HEK293 (cell line): ENCODE measurements at regions not wholly inside any gene's neighbourhood (a gene's known extent, or its start where the extent isn't known, plus 50 kb on each side); places are given as distances from the start of the nearest gene placed in this dataset.

Experiments used
- CTCF ChIA-PET: fragments of 350-600 bp; formaldehyde crosslinking; extraction: SDS; loops from one replicate; lab custom pipeline; 2021; ENCODE audit warnings: antibody characterized with exemption; lab: Yijun Ruan, JAX
- POLR2A ChIA-PET: fragments of 300-600 bp; formaldehyde crosslinking; extraction: SDS; loops from one replicate; lab custom pipeline; 2020; ENCODE audit warnings: antibody characterized with exemption, inconsistent platforms; lab: Yijun Ruan, JAX
- H3K27ac ChIP-seq: fragments of 200-500 bp; sonication (Bioruptor generic); 2 replicates; pipeline ENCODE4 v1.5.1; 2014; ENCODE audit warnings: low read depth, low read length, control low read depth, inconsistent platforms; ENCODE audit errors: extremely low read depth
- H3K36me3 ChIP-seq, 2 experiments: fragments of 200-500 bp in 1 of 2; sonication (Bioruptor generic) in 1 of 2; 1 replicate in 1 of 2; 2 replicates in 1 of 2; pipeline ENCODE4 v1.5.1; 2014 to 2017; ENCODE audit warnings: inconsistent platforms in 2 of 2, low read length in 2 of 2; ENCODE audit not compliant: control insufficient read depth in 2 of 2, insufficient read depth in 1 of 2
- H3K4me1 ChIP-seq: fragments of 200-500 bp; sonication (Bioruptor generic); 2 replicates; pipeline ENCODE4 v1.5.1; 2014; ENCODE audit warnings: mild to moderate bottlenecking, low read length, inconsistent platforms; ENCODE audit not compliant: control insufficient read depth, insufficient read depth
- H3K4me3 ChIP-seq: 2 replicates; pipeline ENCODE4 v1.5.1; 2011; ENCODE audit warnings: low read depth, mild to moderate bottlenecking, control low read depth, low read length, moderate library complexity
- H3K9me3 ChIP-seq: fragments of 200-500 bp; sonication (Bioruptor generic); 2 replicates; pipeline ENCODE4 v1.5.1; 2014; ENCODE audit warnings: low read depth, low read length, inconsistent platforms; ENCODE audit not compliant: control insufficient read depth, insufficient read depth
- BCL11A ChIP-seq: fragments of 450-650 bp; formaldehyde crosslinking; IDR thresholded peaks from 2 replicates; pipeline ENCODE4 v1.5.1; 2016; ENCODE audit warnings: low read depth, missing biosample characterization, missing genetic modification characterization
- FEZF1 ChIP-seq: fragments of 450-650 bp; formaldehyde crosslinking; IDR thresholded peaks from 2 replicates; pipeline ENCODE4 v1.5.1; 2016; ENCODE audit warnings: missing biosample characterization, missing genetic modification characterization
- IKZF3 ChIP-seq: fragments of 450-650 bp; IDR thresholded peaks from 2 replicates; pipeline ENCODE4 v1.5.0; 2018; ENCODE audit warnings: missing biosample characterization, mild to moderate bottlenecking, missing genetic modification characterization, moderate library complexity
- MYNN ChIP-seq: fragments of 450-650 bp; formaldehyde crosslinking; IDR thresholded peaks from 2 replicates; pipeline ENCODE4 v1.5.1; 2016; ENCODE audit warnings: missing biosample characterization, missing genetic modification characterization, borderline replicate concordance
- WT1 ChIP-seq: fragments of 450-650 bp; formaldehyde crosslinking; IDR thresholded peaks from 2 replicates; pipeline ENCODE4 v1.5.1; 2016; ENCODE audit warnings: missing biosample characterization, missing genetic modification characterization
- ZBTB48 ChIP-seq: fragments of 450-650 bp; formaldehyde crosslinking; IDR thresholded peaks from 2 replicates; pipeline ENCODE4 v1.5.1; 2016; ENCODE audit warnings: missing biosample characterization, missing genetic modification characterization
- ZNF132 ChIP-seq: fragments of 450-650 bp; formaldehyde crosslinking; IDR thresholded peaks from 2 replicates; pipeline ENCODE4 v1.5.1; 2017; ENCODE audit warnings: missing biosample characterization, missing genetic modification characterization, borderline replicate concordance
- ZNF155 ChIP-seq: fragments of 450-650 bp; formaldehyde crosslinking; IDR thresholded peaks from 2 replicates; pipeline ENCODE4 v1.5.1; 2016; ENCODE audit warnings: missing biosample characterization, missing genetic modification characterization
- ZNF23 ChIP-seq: fragments of 450-650 bp; formaldehyde crosslinking; IDR thresholded peaks from 2 replicates; pipeline ENCODE4 v1.5.1; 2016; ENCODE audit warnings: missing biosample characterization, missing genetic modification characterization, borderline replicate concordance
- ZNF391 ChIP-seq: fragments of 450-650 bp; formaldehyde crosslinking; IDR thresholded peaks from 2 replicates; pipeline ENCODE4 v1.5.1; 2016; ENCODE audit warnings: low read depth, missing biosample characterization, missing genetic modification characterization, borderline replicate concordance
- ZNF426 ChIP-seq: fragments of 450-650 bp; formaldehyde crosslinking; IDR thresholded peaks from 2 replicates; pipeline ENCODE4 v1.5.1; 2017; ENCODE audit warnings: missing biosample characterization, missing genetic modification characterization, mild to moderate bottlenecking, inconsistent platforms, moderate library complexity
- ZNF510 ChIP-seq: fragments of 450-650 bp; formaldehyde crosslinking; IDR thresholded peaks from 2 replicates; pipeline ENCODE4 v1.5.1; 2018; ENCODE audit warnings: mild to moderate bottlenecking, missing genetic modification characterization, missing biosample characterization; ENCODE audit not compliant: insufficient replicate concordance
- ZNF521 ChIP-seq: fragments of 450-650 bp; formaldehyde crosslinking; IDR thresholded peaks from 2 replicates; pipeline ENCODE4 v1.5.1; 2017; ENCODE audit warnings: missing biosample characterization, mild to moderate bottlenecking, missing genetic modification characterization
- ZNF571 ChIP-seq: fragments of 450-650 bp; formaldehyde crosslinking; IDR thresholded peaks from 2 replicates; pipeline ENCODE4 v1.5.0; 2017; ENCODE audit warnings: missing biosample characterization, missing genetic modification characterization
- ZNF596 ChIP-seq: fragments of 450-650 bp; IDR thresholded peaks from 2 replicates; pipeline ENCODE4 v1.5.0; 2018; ENCODE audit warnings: missing biosample characterization, mild to moderate bottlenecking, missing genetic modification characterization, moderate library complexity
- ZNF621 ChIP-seq: fragments of 450-650 bp; formaldehyde crosslinking; IDR thresholded peaks from 2 replicates; pipeline ENCODE4 v1.5.1; 2017; ENCODE audit warnings: missing biosample characterization, missing genetic modification characterization
- ZNF664 ChIP-seq: fragments of 450-650 bp; formaldehyde crosslinking; IDR thresholded peaks from 2 replicates; pipeline ENCODE4 v1.5.1; 2016; ENCODE audit warnings: missing biosample characterization, missing genetic modification characterization
- ZNF792 ChIP-seq: fragments of 450-650 bp; formaldehyde crosslinking; IDR thresholded peaks from 2 replicates; pipeline ENCODE4 v1.5.1; 2016; ENCODE audit warnings: missing biosample characterization, missing genetic modification characterization
- ZNF830 ChIP-seq: fragments of 450-650 bp; IDR thresholded peaks from 2 replicates; pipeline ENCODE4 v1.5.0; 2018; ENCODE audit warnings: missing biosample characterization, missing genetic modification characterization, low read depth, mild to moderate bottlenecking, moderate library complexity
- ZNF837 ChIP-seq: fragments of 450-650 bp; formaldehyde crosslinking; IDR thresholded peaks from 2 replicates; pipeline ENCODE4 v1.5.1; 2016; ENCODE audit warnings: missing biosample characterization, missing genetic modification characterization
- ZXDB ChIP-seq: fragments of 450-650 bp; formaldehyde crosslinking; IDR thresholded peaks from 2 replicates; pipeline ENCODE4 v1.5.1; 2016; ENCODE audit warnings: missing biosample characterization, missing genetic modification characterization
- TF ChIP-seq, protein P1 (sequence below): fragments of 450-650 bp; IDR thresholded peaks from 2 replicates; pipeline ENCODE4 v1.5.1; 2018; ENCODE audit warnings: missing biosample characterization, missing genetic modification characterization
- TF ChIP-seq, protein P2 (sequence below): fragments of 450-650 bp; formaldehyde crosslinking; IDR thresholded peaks from 2 replicates; pipeline ENCODE4 v1.5.1; 2016; ENCODE audit warnings: missing biosample characterization, missing genetic modification characterization
- TF ChIP-seq, protein P3 (sequence below): fragments of 450-650 bp; formaldehyde crosslinking; optimal IDR thresholded peaks from 2 replicates; pipeline ENCODE3; 2016; ENCODE audit warnings: missing biosample characterization, mild to moderate bottlenecking, missing genetic modification characterization
- TF ChIP-seq, protein P4 (sequence below): fragments of 450-650 bp; IDR thresholded peaks from 2 replicates; pipeline ENCODE4 v1.5.1; 2018; ENCODE audit warnings: missing biosample characterization, mild to moderate bottlenecking, missing genetic modification characterization

DNA sequence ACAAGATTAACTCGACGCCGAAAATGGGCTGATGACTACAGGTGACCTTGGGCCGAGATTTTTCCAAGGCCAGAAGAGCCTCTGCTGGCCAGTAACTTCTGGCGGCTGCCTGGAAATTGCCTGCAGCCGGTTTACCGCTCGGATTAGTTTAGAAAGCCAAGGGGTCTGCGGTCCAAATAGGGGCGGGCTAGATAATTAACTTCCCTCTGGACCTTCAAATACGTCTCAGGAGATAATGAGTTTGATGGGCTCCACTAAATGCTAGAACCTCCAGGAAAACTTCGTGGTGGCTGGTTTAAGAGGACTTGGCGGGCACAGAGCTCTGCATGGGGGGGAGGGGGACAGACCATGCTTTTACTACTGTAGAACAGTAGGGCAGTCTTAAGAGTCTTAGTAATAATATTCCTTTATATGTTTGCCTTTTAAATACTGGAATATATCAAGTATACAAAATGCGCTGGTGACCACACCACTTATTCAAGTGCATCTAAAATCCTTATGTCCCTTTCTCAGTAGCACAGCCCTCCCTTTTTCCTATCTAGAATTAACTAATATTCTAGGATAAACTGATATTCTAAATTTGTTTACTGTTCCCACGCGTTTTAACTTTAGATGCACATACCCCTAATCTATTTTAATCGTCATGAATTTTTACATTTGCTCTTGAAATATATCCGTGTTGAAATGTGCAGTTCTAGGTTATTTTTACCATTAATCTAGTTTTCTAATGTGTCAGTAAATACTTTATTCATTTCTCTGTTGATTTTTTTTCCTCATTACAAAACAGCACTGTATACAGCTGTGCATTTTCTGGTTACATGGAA, 107.5 kb upstream of the PRSS16 start:
- Histone ChIP-seq H3K4me1 (no peaks in the 10 kb centered on the region), H3K4me3 (no peak overlapping the region), H3K27ac (no peak overlapping the region), H3K36me3 (no peaks in the 10 kb centered on the region; a peak in 1 of 3 replicates), H3K9me3 (no peaks in the 10 kb centered on the region)
- TF ChIP-seq ZNF23 (tag by site-specific recombination): no peak
- ChIA-PET CTCF (no interaction called here), POLR2A (interaction anchor here (0.6 kb wide), 1 partner anchor 11 kb away, joined by 3 read pairs; no protein-coding TSS in a partner anchor)

DNA sequence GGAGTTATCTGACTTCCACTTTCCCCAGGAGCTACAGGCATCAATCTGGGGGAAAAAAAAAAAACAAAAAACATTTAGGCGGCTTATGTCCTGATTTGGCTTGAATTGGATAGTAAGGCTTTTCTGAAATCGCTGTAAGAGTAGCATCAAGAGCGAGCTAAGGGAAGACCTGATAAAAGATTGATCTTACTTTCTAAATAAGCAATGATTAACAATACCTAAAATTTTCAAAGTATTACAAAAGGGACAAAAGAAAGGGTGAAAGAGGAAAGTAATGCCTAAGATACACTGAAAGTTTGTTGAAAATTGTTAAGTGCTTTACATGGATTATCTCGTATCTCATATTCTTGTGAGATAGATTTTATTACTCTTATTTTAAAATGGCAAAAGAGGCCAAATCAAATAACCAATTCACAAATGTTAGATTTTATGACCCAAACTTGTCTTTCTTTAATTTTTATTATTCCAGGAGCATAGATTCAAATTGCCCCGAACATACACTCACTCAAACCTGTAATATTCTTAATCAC, 106.4 kb upstream of the PRSS16 start:
- ChIA-PET POLR2A (interaction anchor here (0.6 kb wide), 1 partner anchor 10 kb away, joined by 3 read pairs; no protein-coding TSS in a partner anchor), CTCF (no interaction called here)
- no peaks in the 10 kb centered on the region; a peak in 1 of 3 replicates for H3K36me3 ChIP-seq
- H3K9me3 ChIP-seq: no peaks in the 10 kb centered on the region
- H3K4me3 ChIP-seq: no peak overlapping the region
- no peak overlapping the region for H3K27ac ChIP-seq
- no peak for TF ChIP-seq ZNF510 (tag by site-specific recombination)
- TF ChIP-seq, protein P1, sequence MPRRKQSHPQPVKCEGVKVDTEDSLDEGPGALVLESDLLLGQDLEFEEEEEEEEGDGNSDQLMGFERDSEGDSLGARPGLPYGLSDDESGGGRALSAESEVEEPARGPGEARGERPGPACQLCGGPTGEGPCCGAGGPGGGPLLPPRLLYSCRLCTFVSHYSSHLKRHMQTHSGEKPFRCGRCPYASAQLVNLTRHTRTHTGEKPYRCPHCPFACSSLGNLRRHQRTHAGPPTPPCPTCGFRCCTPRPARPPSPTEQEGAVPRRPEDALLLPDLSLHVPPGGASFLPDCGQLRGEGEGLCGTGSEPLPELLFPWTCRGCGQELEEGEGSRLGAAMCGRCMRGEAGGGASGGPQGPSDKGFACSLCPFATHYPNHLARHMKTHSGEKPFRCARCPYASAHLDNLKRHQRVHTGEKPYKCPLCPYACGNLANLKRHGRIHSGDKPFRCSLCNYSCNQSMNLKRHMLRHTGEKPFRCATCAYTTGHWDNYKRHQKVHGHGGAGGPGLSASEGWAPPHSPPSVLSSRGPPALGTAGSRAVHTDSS (tag by site-specific recombination): no peak
- TF ChIP-seq ZXDB (tag by site-specific recombination): no peak
- TF ChIP-seq MYNN: no peak
- no peak for TF ChIP-seq FEZF1 (tag by site-specific recombination)
- no peak for TF ChIP-seq ZNF132
- no peak for TF ChIP-seq ZNF155 (tag by site-specific recombination)
- TF ChIP-seq ZNF837 (tag by site-specific recombination): no peak
- no peak for TF ChIP-seq ZNF521 (tag by site-specific recombination)
- TF ChIP-seq ZNF830: no peak
- no peaks in the 10 kb centered on the region for H3K4me1 ChIP-seq

DNA sequence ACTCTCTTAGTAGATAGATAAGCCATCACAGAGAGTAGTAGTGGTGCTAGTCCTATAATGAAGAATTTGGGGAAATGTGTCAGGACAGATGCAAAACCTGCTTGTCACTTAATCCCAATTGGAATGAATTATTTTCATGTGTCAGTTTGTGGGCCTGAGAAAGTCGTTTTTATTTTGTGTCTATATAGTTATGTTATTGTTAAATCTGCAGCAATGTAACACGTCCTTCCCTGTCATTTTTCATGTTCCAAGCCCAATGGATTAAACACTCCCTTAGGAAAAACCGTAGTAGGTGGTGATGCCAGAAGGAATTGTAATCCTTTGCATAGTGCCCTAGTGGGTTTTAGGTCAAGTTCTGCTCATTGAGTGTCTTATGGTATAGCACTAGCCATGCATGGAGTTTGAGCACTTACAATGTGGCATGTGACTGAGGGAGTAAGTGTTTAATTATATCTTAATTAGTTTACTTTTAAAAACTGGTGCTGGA, 105.9 kb upstream of the PRSS16 start:
- H3K4me3 ChIP-seq: no peak overlapping the region
- H3K4me1 ChIP-seq: no peaks in the 10 kb centered on the region
- POLR2A ChIA-PET: no interaction called here
- CTCF ChIA-PET: no interaction called here
- no peak for TF ChIP-seq ZNF571
- TF ChIP-seq, protein P2, sequence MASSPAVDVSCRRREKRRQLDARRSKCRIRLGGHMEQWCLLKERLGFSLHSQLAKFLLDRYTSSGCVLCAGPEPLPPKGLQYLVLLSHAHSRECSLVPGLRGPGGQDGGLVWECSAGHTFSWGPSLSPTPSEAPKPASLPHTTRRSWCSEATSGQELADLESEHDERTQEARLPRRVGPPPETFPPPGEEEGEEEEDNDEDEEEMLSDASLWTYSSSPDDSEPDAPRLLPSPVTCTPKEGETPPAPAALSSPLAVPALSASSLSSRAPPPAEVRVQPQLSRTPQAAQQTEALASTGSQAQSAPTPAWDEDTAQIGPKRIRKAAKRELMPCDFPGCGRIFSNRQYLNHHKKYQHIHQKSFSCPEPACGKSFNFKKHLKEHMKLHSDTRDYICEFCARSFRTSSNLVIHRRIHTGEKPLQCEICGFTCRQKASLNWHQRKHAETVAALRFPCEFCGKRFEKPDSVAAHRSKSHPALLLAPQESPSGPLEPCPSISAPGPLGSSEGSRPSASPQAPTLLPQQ (tag by site-specific recombination): no peak
- no peak for TF ChIP-seq ZNF664 (tag by site-specific recombination)
- no peak for TF ChIP-seq BCL11A (tag by site-specific recombination)
- no peak for TF ChIP-seq ZNF792 (tag by site-specific recombination)
- TF ChIP-seq IKZF3 (tag by site-specific recombination): 0 out of 2 replicates have a peak, but pooled peaks have one; percentile 28
- TF ChIP-seq, protein P3, sequence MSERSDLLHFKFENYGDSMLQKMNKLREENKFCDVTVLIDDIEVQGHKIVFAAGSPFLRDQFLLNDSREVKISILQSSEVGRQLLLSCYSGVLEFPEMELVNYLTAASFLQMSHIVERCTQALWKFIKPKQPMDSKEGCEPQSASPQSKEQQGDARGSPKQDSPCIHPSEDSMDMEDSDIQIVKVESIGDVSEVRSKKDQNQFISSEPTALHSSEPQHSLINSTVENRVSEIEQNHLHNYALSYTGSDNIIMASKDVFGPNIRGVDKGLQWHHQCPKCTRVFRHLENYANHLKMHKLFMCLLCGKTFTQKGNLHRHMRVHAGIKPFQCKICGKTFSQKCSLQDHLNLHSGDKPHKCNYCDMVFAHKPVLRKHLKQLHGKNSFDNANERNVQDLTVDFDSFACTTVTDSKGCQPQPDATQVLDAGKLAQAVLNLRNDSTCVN (tag by site-specific recombination): no peak
- TF ChIP-seq, protein P4, sequence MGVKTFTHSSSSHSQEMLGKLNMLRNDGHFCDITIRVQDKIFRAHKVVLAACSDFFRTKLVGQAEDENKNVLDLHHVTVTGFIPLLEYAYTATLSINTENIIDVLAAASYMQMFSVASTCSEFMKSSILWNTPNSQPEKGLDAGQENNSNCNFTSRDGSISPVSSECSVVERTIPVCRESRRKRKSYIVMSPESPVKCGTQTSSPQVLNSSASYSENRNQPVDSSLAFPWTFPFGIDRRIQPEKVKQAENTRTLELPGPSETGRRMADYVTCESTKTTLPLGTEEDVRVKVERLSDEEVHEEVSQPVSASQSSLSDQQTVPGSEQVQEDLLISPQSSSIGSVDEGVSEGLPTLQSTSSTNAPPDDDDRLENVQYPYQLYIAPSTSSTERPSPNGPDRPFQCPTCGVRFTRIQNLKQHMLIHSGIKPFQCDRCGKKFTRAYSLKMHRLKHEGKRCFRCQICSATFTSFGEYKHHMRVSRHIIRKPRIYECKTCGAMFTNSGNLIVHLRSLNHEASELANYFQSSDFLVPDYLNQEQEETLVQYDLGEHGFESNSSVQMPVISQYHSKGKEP (tag by site-specific recombination): peak; percentile 50
- TF ChIP-seq ZNF596 (tag by site-specific recombination): no peak
- TF ChIP-seq ZNF621 (tag by site-specific recombination): no peak
- no peak for TF ChIP-seq ZNF391 (tag by site-specific recombination)
- peak; percentile 60 for TF ChIP-seq WT1
- TF ChIP-seq ZNF426: no peak
- TF ChIP-seq ZBTB48 (tag by site-specific recombination): no peak
- H3K27ac ChIP-seq: no peak overlapping the region
- no peaks in the 10 kb centered on the region; a peak in 1 of 3 replicates for H3K36me3 ChIP-seq
- no peaks in the 10 kb centered on the region for H3K9me3 ChIP-seq
